Mesodermal cell (in vitro differentiated cells): ENCODE measurements at regions not wholly inside any gene's neighbourhood (a gene's known extent, or its start where the extent isn't known, plus 50 kb on each side); places are given as distances from the start of the nearest gene placed in this dataset.
"Not testable (repeated sequence)": the region's sequence is repeated elsewhere in the genome, so short reads cannot be mapped to it uniquely, and the experiment has no call there.

Experiments
- H3K27ac ChIP-seq: 2 replicates; pipeline ENCODE4 v1.7.0; 2013; ENCODE audit warnings: mild to moderate bottlenecking, low read depth, low read length, moderate library complexity; ENCODE audit not compliant: severe bottlenecking
- H3K36me3 ChIP-seq: 2 replicates; pipeline ENCODE4 v1.7.1; 2013; ENCODE audit warnings: mild to moderate bottlenecking, low read length, moderate library complexity; ENCODE audit not compliant: control insufficient read depth, insufficient read depth
- H3K4me1 ChIP-seq: one replicate; pipeline ENCODE4 v1.7.1; 2013; ENCODE audit warnings: mild to moderate bottlenecking, low read length; ENCODE audit not compliant: insufficient read depth, control insufficient read depth, poor library complexity, severe bottlenecking
- H3K4me3 ChIP-seq: 2 replicates; pipeline ENCODE4 v1.7.0; 2013; ENCODE audit warnings: low read length, control low read depth, mild to moderate bottlenecking; ENCODE audit not compliant: insufficient read depth, poor library complexity, severe bottlenecking; ENCODE audit errors: extremely low read depth
- H3K9me3 ChIP-seq: 2 replicates; pipeline ENCODE4 v1.7.1; 2013; ENCODE audit warnings: mild to moderate bottlenecking, low read length, moderate library complexity; ENCODE audit not compliant: control insufficient read depth
- WGBS, 2 experiments: methylation state at CpG; one replicate each; pipeline ENCODE4 v1.1.5; 2013; ENCODE audit warnings: missing lambda C conversion rate in 2 of 2; ENCODE audit not compliant: insufficient coverage in 2 of 2; 5-methylcytosine and 5-hydroxymethylcytosine counted together

DNA sequence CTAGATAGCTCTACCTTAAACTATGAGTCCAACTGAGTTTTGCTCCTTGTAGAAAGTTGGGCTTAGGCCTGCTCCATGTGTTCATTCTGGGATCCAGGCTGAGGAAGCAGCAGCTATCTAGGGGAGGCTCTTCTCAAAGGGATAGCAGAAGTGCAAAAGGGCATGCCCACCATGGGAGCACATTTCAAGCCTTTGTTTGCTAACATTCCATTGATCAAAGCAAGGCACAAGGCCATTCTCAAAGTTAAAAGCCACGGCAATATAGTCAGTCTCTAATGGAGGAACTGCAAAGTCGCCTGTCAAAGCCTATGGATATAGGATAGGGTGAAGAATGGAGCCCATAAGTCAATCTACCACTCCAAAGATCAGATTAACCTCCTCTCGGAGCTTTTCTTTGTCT lies 488.1 kb upstream of the ARX start:
- Histone ChIP-seq H3K9me3 (no peaks in the 10 kb centered on the region), H3K4me1 (no peaks in the 10 kb centered on the region), H3K4me3 (no peak overlapping the region), H3K36me3 (no peaks in the 10 kb centered on the region), H3K27ac (no peak overlapping the region)
- no CpG with 5 or more reads among the region's 3 CpGs for WGBS, 2 experiments

DNA sequence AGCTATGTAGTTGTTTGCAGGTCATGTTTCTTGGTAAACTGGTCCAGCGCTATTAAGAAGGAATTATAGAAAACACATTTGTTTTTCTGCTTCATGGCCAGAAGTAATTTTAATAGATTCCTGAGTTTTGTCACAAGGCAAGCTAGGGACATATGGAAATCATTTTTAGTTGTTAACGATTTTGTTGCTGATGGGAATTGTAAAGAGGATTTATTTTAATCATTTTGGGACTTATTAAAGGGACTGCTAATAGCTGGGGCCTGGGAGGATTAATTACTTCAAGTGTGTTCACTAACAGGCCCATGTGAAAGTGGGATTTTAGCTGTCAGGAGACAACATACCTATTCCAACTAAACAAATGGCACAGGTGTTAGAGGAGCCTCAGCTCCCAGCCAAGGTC lies 492.0 kb upstream of the ARX start:
- H3K27ac ChIP-seq = no peak overlapping the region
- H3K4me1 ChIP-seq = no peaks in the 10 kb centered on the region
- H3K9me3 ChIP-seq = no peaks in the 10 kb centered on the region
- H3K36me3 ChIP-seq = no peaks in the 10 kb centered on the region
- H3K4me3 ChIP-seq = no peak overlapping the region
- WGBS, 2 experiments = 80% methylated on average over 1 of the region's 2 CpGs; no CpG with 5 or more reads in 1 of the 2 experiments

DNA sequence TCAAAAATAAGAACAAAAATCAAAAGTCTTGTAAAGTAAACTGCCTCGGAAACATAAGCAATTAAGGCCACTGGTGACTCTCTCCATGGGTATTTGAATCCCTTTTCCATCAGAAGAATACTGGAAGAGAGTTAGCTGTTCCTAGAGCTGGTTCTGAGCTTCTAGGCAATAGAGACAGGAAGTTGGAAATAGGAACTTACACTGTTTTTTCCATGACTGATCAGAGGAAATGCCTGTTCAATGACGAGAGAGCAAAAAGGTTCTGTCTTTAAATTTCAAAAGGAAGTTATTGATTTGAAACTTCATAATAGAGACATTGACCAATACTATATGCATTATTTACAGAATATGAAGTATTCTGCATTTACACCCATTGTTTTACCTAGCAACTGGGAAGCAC lies 503.5 kb upstream of the ARX start:
- no CpG with 5 or more reads among the region's 2 CpGs for WGBS, 2 experiments
- H3K9me3 ChIP-seq = no peaks in the 10 kb centered on the region
- H3K36me3 ChIP-seq = no peaks in the 10 kb centered on the region
- H3K27ac ChIP-seq = peak overlapping the region; percentile 82
- H3K4me1 ChIP-seq = no peaks in the 10 kb centered on the region
- H3K4me3 ChIP-seq = no peak overlapping the region

DNA sequence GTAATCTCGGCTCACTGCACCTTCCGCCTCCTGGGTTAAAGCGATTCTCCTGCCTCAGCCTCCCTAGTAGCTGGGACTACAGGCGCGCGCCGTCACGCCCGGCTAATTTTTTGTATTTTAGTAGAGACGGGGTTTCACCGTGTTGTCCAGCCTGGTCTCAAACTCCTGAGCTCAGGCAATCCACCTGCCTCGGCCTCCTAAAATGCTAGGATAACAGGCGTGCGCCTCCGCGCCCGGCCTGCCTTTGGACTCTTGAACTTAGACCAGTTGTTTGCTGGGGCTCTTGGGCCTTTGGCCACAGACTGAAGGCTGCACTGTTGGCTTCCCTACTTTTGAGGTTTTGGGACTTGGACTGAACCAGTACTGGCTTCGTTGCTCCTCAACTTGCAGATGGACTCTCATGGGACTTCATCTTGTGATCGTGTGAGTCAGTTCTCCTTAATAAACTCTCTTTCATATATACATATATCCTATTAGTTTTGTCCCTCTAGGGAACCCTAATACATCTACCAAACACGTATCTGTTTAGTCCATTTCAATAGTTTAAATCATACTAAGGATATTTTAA lies 506.8 kb upstream of the ARX start:
- 86 to 93% methylated on average over 8 to 12 of the region's 20 CpGs for WGBS, 2 experiments
- not testable (repeated sequence) for H3K4me3 ChIP-seq, H3K27ac ChIP-seq, H3K9me3 ChIP-seq, H3K36me3 ChIP-seq, H3K4me1 ChIP-seq

DNA sequence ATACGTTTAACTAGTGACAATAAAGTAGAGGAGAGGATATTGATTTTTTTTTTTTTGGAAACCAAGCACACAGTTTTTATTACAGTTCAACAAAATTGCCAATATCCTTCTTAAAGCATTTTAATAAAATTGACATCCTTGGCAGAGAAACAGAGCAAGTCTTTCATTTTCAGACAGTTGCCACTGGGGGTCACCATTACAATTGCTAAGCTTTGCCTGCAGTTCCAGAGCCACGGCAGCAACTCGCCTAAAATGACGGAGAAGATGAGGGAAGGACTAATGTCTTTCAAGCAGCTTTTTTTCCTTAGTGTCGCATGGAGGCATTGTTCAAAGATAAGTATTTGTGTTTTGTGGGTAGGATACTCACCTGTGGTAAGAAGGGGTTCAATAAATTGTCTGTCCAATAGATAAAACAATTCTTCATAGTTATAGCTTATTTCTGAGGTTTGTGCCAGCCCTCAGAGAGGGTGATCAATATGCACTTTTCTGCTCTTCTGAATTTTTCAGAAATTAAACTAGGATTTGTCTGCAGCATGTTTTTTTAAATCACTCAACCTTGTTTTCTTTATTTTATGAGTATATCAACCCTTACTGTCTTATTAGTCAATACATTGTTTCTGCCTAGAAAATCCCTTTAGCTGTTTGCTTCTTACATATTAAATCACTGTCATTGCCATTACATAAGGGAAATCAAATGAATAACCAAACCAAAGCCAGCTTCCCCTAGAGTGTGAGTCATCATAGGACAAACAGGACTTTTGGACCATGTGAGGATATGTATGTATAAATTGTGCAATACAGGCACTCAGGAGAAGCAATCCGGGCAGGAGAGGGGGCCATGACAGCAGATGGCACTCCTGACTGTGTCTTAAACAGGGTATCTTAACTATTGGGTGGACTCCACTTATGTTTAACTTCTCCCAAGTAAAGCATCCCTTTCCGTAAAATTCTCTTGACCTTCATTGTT lies 508.1 kb upstream of the ARX start:
- Histone ChIP-seq H3K36me3 (no peaks in the 10 kb centered on the region), H3K27ac (no peak overlapping the region), H3K4me1 (no peaks in the 10 kb centered on the region), H3K4me3 (no peak overlapping the region), H3K9me3 (no peaks in the 10 kb centered on the region)
- WGBS, 2 experiments = 71 to 100% methylated on average over 1 of the region's 7 CpGs

DNA sequence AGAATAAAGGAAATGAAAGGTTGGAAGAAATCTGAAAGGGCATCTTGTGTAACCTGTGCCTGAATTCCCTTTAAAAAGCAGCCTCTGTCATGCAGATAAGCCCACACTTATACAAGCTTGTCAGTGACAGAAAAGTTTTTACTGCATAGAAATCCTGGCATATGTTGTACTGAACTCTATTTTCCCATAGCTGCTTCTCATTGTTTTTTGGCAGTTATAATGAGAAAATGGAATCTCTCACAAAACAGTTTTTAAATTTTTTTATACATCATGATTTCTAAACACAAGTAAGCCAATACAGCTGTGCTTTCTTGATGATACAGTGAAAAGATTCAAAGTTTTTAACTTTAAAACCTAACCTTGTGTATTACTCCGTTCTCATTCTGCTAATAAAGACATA lies 511.4 kb upstream of the ARX start:
- Histone ChIP-seq H3K9me3 (no peaks in the 10 kb centered on the region), H3K4me3 (no peak overlapping the region), H3K4me1 (no peaks in the 10 kb centered on the region), H3K27ac (no peak overlapping the region), H3K36me3 (no peaks in the 10 kb centered on the region)
- no CpG with 5 or more reads among the region's 1 CpG for WGBS, 2 experiments

DNA sequence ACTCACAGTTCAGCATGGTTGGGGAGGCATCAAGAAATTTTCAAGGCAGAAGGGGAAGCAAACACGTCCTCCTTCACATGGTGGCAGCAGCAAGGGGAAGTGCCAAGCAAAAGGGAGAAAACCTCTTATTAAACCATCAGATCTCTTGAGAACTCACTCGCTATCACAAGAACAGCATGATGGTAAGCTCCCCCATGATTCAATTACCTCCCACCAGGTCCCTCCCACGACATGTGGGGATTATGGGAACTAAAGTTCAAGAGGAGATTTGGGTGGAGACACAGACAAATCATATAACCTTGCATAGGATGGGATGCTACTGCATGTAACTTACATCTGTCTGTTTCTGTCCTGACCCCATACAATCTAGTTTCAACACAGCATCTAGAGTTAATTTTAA lies 511.8 kb upstream of the ARX start:
- no peaks in the 10 kb centered on the region for H3K4me1 ChIP-seq
- no peak overlapping the region for H3K27ac ChIP-seq
- H3K36me3 ChIP-seq = no peaks in the 10 kb centered on the region
- WGBS, 2 experiments = 80% methylated on average over 1 of the region's 3 CpGs; no CpG with 5 or more reads in 1 of the 2 experiments
- no peaks in the 10 kb centered on the region for H3K9me3 ChIP-seq
- no peak overlapping the region for H3K4me3 ChIP-seq

DNA sequence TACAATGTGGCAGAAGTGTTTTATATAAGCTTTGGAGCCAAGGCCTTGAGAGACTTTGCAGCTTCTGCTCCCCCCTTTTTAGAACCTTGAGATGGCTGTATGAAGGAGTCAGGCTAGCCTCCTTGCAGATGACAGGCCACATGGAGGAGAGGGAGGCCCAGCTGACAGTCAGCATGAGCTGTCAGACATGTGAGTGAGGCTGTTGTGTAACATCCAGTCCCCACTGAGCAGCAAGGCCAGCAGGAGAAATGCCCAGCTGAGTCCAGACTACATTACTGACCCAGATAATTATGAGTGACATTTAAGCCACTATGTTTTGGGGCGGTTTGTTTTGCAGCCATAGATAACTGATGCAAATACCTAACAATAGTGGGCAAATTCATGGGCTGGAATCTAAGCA lies 515.3 kb upstream of the ARX start:
- no peaks in the 10 kb centered on the region for H3K9me3 ChIP-seq
- H3K36me3 ChIP-seq = no peaks in the 10 kb centered on the region
- H3K27ac ChIP-seq = no peak overlapping the region
- no peaks in the 10 kb centered on the region for H3K4me1 ChIP-seq
- WGBS, 2 experiments = no CpG with 5 or more reads among the region's 1 CpG
- H3K4me3 ChIP-seq = no peak overlapping the region

DNA sequence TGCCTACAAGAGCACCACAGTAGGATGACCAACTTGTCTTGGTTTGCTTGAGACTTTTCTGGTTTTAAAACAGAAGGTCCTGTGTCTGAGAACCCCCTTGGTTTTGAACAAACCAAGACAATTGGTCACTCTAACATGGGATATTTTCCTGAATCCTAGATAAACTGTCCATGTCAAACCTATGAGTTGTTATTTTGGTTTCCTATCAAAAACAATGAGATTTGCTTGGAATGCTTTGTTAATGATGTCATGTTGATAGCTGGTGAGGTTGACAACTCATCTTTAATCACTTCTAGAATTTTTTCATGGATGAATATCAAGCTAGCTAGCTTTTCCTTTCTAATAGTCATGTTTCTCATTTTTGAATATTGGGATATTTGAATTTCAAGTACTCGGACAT lies 518.3 kb upstream of the ARX start:
- no peaks in the 10 kb centered on the region for H3K9me3 ChIP-seq
- no peaks in the 10 kb centered on the region for H3K36me3 ChIP-seq
- no peaks in the 10 kb centered on the region for H3K4me1 ChIP-seq
- H3K27ac ChIP-seq = no peak overlapping the region
- WGBS, 2 experiments = no CpG with 5 or more reads among the region's 1 CpG
- no peak overlapping the region for H3K4me3 ChIP-seq

DNA sequence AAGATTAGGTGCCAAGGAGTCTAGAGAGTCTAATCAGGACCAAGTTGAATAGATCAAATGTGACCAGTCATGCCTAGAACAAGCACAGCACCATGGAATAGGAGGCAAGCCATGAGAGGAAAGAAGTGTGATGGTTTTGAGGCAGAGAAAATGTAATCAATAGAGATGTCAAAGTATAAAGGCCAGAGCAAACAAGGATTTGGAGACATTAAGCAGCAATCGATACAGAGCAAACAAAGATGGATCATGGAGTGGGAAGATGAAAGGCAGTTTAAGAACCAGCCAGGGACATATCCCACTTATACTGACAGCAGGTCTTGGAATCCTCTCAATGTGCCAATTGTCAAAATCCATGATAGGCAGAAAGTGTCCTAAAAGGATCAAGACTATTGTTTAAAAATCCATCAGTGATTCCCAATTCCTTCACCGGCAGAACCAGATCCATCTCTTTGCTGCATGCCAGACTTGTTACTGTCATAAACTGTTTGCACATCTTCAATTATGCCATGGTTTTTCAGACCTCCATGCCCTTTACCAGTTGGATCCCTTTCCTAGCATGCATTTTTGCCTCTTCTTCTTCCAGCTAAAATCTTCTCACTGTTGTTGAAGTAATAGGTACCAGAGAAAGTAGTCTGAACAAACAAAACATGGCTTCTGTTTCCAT lies 520.7 kb upstream of the ARX start:
- H3K9me3 ChIP-seq = no peaks in the 10 kb centered on the region
- H3K4me3 ChIP-seq = no peak overlapping the region
- H3K4me1 ChIP-seq = no peaks in the 10 kb centered on the region
- H3K27ac ChIP-seq = no peak overlapping the region
- 100% methylated on average over 1 of the region's 2 CpGs for WGBS, 2 experiments
- no peaks in the 10 kb centered on the region for H3K36me3 ChIP-seq

DNA sequence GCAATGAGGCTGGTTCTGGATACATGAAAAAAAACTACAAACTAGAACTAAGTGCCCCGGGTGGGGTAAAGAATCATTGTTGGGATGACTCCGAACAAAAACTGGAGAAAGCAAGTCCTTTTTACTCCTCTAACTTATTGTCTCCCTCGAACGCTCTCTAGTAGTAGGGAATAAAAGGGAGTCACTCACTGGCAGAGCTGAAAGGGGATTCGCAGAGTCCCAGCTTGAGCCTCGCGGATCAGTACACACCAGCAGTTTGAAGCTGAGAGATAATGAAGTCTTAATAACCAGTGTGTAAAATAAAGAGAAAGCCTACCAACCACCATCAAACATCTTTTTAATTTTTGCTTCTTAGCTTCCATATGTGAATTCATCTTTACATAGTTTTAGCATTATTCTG lies 521.9 kb upstream of the ARX start:
- no peaks in the 10 kb centered on the region for H3K36me3 ChIP-seq
- H3K4me1 ChIP-seq = no peaks in the 10 kb centered on the region
- H3K4me3 ChIP-seq = no peak overlapping the region
- no peak overlapping the region for H3K27ac ChIP-seq
- WGBS, 2 experiments = no CpG with 5 or more reads among the region's 7 CpGs
- H3K9me3 ChIP-seq = no peaks in the 10 kb centered on the region
